OCI-LY3 (cell line): ENCODE measurements at regions not wholly inside any gene's neighbourhood (a gene's known extent, or its start where the extent isn't known, plus 50 kb on each side); places are given as distances from the start of the nearest gene placed in this dataset.

ENCODE experiments used
- H2AFZ ChIP-seq: fragments of 200-600, 300-600 bp; shearing (Covaris generic); 2 replicates; pipeline ENCODE4 v1.6.0; 2014; ENCODE audit warnings: antibody characterized with exemption, low read depth, low read length
- H3K27ac ChIP-seq: fragments of 200-600, 300-600 bp; sonication (generic); 2 replicates; pipeline ENCODE4 v1.5.1; 2014; ENCODE audit warnings: mild to moderate bottlenecking, low read length, moderate library complexity, mixed read lengths
- H3K27me3 ChIP-seq: fragments of 200-600, 300-600 bp; sonication (generic); 2 replicates; pipeline ENCODE4 v1.6.1; 2014; ENCODE audit warnings: low read depth, low read length, mixed read lengths
- H3K36me3 ChIP-seq: fragments of 200-600, 300-600 bp; sonication (generic); replicated peaks from 2 replicates; pipeline ENCODE3; 2014; ENCODE audit warnings: low read depth, low read length, mixed read lengths
- H3K4me1 ChIP-seq: fragments of 300-600, 200-600 bp; sonication (generic); 2 replicates; pipeline ENCODE4 v1.6.1; 2014; ENCODE audit warnings: low read length, mixed read lengths
- H3K4me2 ChIP-seq: fragments of 200-600, 300-600 bp; sonication (generic); 2 replicates; pipeline ENCODE4 v1.6.1; 2014; ENCODE audit warnings: low read length, mixed read lengths
- H3K4me3 ChIP-seq: fragments of 300-600, 200-600 bp; sonication (generic); 2 replicates; pipeline ENCODE4 v1.5.1; 2014; ENCODE audit warnings: antibody characterized with exemption, mild to moderate bottlenecking, low read length, moderate library complexity
- H3K79me2 ChIP-seq: fragments of 300-600, 200-600 bp; shearing (Covaris generic); 2 replicates; pipeline ENCODE4 v1.6.1; 2014; ENCODE audit warnings: mild to moderate bottlenecking, low read length, mixed read lengths
- H3K9ac ChIP-seq: fragments of 300-600, 200-600 bp; shearing (Covaris generic); 2 replicates; pipeline ENCODE4 v1.6.0; 2014; ENCODE audit warnings: mild to moderate bottlenecking, low read length, moderate library complexity
- H3K9me3 ChIP-seq: fragments of 200-600, 300-600 bp; shearing (Covaris generic); 2 replicates; pipeline ENCODE4 v1.6.1; 2014; ENCODE audit warnings: low read length, mixed read lengths; ENCODE audit not compliant: insufficient read depth
- H4K20me1 ChIP-seq: fragments of 200-600, 300-600 bp; sonication (generic); 2 replicates; pipeline ENCODE4 v1.6.1; 2016; ENCODE audit warnings: low read length, mixed read lengths; ENCODE audit not compliant: insufficient read depth
- CTCF ChIP-seq: fragments of 200-600, 300-600 bp; sonication (generic); IDR thresholded peaks from 2 replicates; pipeline ENCODE4 v1.5.1; 2014; ENCODE audit warnings: antibody characterized with exemption, low read length, low read depth
- EZH2phosphoT487 ChIP-seq: fragments of 200-600 bp; shearing (Covaris generic); IDR thresholded peaks from 2 replicates; pipeline ENCODE4 v1.6.1; 2018; ENCODE audit warnings: antibody characterized with exemption, mixed run types, low read depth

DNA sequence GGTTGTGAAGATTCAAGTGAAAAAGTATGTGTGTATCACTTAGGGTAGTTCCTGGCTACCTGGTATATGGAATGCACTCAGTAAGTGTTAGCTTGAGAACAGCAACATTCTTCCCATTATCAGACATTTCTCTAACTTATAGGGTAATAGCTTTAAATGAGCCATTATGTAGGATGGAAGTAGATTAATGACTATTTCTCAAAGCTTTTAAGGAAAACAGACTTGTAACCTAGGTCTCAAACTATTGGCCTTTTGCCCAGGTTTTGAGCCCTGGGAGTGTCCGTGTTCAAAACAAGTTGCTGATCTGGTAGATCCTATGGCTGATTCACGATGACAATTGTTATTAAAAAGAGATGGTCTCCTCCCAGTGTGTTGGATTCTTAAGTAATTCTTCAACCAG lies 129.1 kb upstream of the UMPS start:
- Histone ChIP-seq H3K4me2 (no peak overlapping the region), H3K4me1 (no peaks in the 10 kb centered on the region), H3K27ac (no peak overlapping the region), H3K9me3 (no peaks in the 10 kb centered on the region), H4K20me1 (no peaks in the 10 kb centered on the region), H3K27me3 (peaks cover 24% of the 10 kb centered on the region; the same call in 1 of the 2 replicates), H3K36me3 (no peaks in the 10 kb centered on the region), H3K79me2 (no peaks in the 10 kb centered on the region), H2AFZ (no peak overlapping the region), H3K4me3 (no peak overlapping the region), H3K9ac (no peak overlapping the region)
- TF ChIP-seq CTCF (no peak), EZH2phosphoT487 (no peak)

- H3K4me3 ChIP-seq: no peak overlapping the region
- H3K36me3 ChIP-seq: no peaks in the 10 kb centered on the region
- no peak overlapping the region for H3K9ac ChIP-seq
- no peak for TF ChIP-seq CTCF
- TF ChIP-seq EZH2phosphoT487: no peak
- H3K79me2 ChIP-seq: no peaks in the 10 kb centered on the region
- H3K27me3 ChIP-seq: peaks cover 22% of the 10 kb centered on the region; the same call in 1 of the 2 replicates
- no peaks in the 10 kb centered on the region for H3K9me3 ChIP-seq
- H3K4me1 ChIP-seq: no peaks in the 10 kb centered on the region
- no peaks in the 10 kb centered on the region for H4K20me1 ChIP-seq
- no peak overlapping the region for H3K4me2 ChIP-seq
- H3K27ac ChIP-seq: no peak overlapping the region
- no peak overlapping the region for H2AFZ ChIP-seq
Measured at GRCh38 chr3:124602980-124603627, 127.1 kb upstream of the UMPS start.

DNA sequence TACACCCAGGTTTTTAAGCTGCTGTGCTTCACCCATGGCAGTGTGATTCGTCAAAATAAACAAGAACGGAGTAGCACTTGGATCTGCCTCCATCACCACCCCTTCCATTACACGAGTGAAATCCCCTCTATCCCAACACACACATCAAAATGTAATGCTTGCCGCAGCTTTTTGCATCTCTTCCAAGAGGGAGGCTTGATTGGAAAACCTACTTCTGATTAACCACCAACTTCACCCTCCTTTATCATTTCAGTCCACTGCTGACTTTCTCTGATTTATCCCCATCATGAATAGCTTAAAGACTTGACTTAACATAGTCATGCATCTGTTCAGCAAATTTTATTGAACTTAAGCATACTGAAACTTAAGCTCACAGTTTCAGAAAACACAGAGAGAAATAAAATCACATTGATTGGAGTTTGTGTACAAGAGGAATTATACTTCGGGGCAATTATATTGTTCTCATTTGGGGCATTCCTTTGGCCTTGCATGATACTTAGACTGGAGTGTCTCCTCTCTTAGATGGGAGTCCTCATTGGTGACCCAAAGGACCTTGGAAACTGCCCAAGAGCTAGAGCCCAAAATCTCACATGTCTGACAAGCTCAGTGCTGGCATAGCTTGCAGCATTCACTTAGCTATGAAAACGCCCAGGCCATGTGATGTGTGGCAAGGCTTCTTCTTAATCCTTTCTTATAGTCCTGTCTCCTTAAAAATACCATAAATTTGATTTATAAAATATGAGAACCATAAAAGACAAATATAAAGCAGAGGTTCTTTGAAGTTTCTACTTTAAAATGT lies 124.3 kb upstream of the UMPS start:
- no peaks in the 10 kb centered on the region for H4K20me1 ChIP-seq

More for the DNA sequence above, 124.3 kb upstream of the UMPS start:
- no peaks in the 10 kb centered on the region for H3K9me3 ChIP-seq
- H3K79me2 ChIP-seq: no peaks in the 10 kb centered on the region
- H3K36me3 ChIP-seq: no peaks in the 10 kb centered on the region
- H2AFZ ChIP-seq: no peak overlapping the region
- no peak overlapping the region for H3K4me2 ChIP-seq
- peaks cover 10% of the 10 kb centered on the region; the same call in 1 of the 2 replicates for H3K27me3 ChIP-seq
- no peaks in the 10 kb centered on the region for H3K4me1 ChIP-seq
- H3K9ac ChIP-seq: no peak overlapping the region
- H3K4me3 ChIP-seq: no peak overlapping the region
- TF ChIP-seq CTCF (no peak), EZH2phosphoT487 (no peak)
- H3K27ac ChIP-seq: no peak overlapping the region
